GM23338 (cell line): ENCODE measurements at regions not wholly inside any gene's neighbourhood (a gene's known extent, or its start where the extent isn't known, plus 50 kb on each side); places are given as distances from the start of the nearest gene placed in this dataset.

ENCODE experiments used
- ATAC-seq: fragments of 200-7000 bp; cut with Tn5 transposase; 3 replicates; pipeline ENCODE4 v1.9.1; 2020
- DNase-seq: peaks from one replicate; pipeline ENCODE4 v3.0.0-alpha.2; 2015; ENCODE audit warnings: low spot score
- H2AFZ ChIP-seq: fragments of 200-600 bp; sonication (generic); 2 replicates; pipeline ENCODE4 v1.8.0; 2016; ENCODE audit warnings: antibody characterized with exemption, mild to moderate bottlenecking, moderate library complexity
- H3F3A ChIP-seq: fragments of 200-600 bp; sonication (generic); replicated peaks from 2 replicates; pipeline ENCODE4 v1.8.0; 2017; ENCODE audit warnings: antibody characterized with exemption, mixed run types, low read depth
- H3K27ac ChIP-seq: fragments of 200-600 bp; sonication (generic); 2 replicates; pipeline ENCODE4 v1.6.1; 2016; ENCODE audit warnings: low read depth
- H3K27me3 ChIP-seq: fragments of 200-600 bp; sonication (generic); 2 replicates; pipeline ENCODE4 v1.8.0; 2016; ENCODE audit warnings: mild to moderate bottlenecking, mixed run types, moderate library complexity; ENCODE audit not compliant: insufficient read depth
- H3K36me3 ChIP-seq: fragments of 200-600 bp; sonication (generic); 2 replicates; pipeline ENCODE4 v1.8.0; 2016; ENCODE audit warnings: mild to moderate bottlenecking; ENCODE audit not compliant: insufficient read depth
- H3K4me1 ChIP-seq: fragments of 200-600 bp; sonication (generic); 2 replicates; pipeline ENCODE4 v1.8.0; 2016; ENCODE audit warnings: mild to moderate bottlenecking, moderate library complexity; ENCODE audit not compliant: insufficient read depth
- H3K4me2 ChIP-seq: fragments of 200-600 bp; sonication (generic); 2 replicates; pipeline ENCODE4 v1.7.1; 2017; ENCODE audit warnings: mixed run types
- H3K4me3 ChIP-seq: fragments of 200-600 bp; sonication (generic); 2 replicates; pipeline ENCODE4 v1.6.1; 2016; ENCODE audit warnings: mixed run types
- H3K79me2 ChIP-seq: fragments of 200-600 bp; sonication (generic); replicated peaks from 2 replicates; pipeline ENCODE4 v1.8.0; 2017; ENCODE audit warnings: mild to moderate bottlenecking; ENCODE audit not compliant: insufficient read depth
- H3K9me2 ChIP-seq: fragments of 200-600 bp; sonication (generic); 2 replicates; pipeline ENCODE4 v1.8.0; 2017; ENCODE audit not compliant: insufficient read depth
- H4K20me1 ChIP-seq: fragments of 200-600 bp; sonication (generic); replicated peaks from 2 replicates; pipeline ENCODE4 v1.8.0; 2017; ENCODE audit warnings: mild to moderate bottlenecking; ENCODE audit not compliant: insufficient read depth
- H3K27ac Mint-ChIP-seq: 2 replicates; pipeline ENCODE4 v1.8.0; 2020; ENCODE audit warnings: inconsistent platforms, mild to moderate bottlenecking, moderate library complexity, mixed read lengths
- H3K27me3 Mint-ChIP-seq: 3 replicates; pipeline ENCODE4 v1.8.0; 2022; ENCODE audit warnings: low read depth, mild to moderate bottlenecking, moderate library complexity, mixed read lengths, inconsistent platforms; ENCODE audit not compliant: insufficient read depth, poor library complexity
- H3K36me3 Mint-ChIP-seq: 3 replicates; pipeline ENCODE4 v1.8.0; 2021; ENCODE audit warnings: low read depth, mild to moderate bottlenecking, inconsistent platforms, moderate library complexity, mixed read lengths
- H3K4me1 Mint-ChIP-seq: 3 replicates; pipeline ENCODE4 v1.8.0; 2020; ENCODE audit warnings: mild to moderate bottlenecking, inconsistent platforms, mixed read lengths
- H3K4me3 Mint-ChIP-seq: 3 replicates; pipeline ENCODE4 v1.8.0; 2021; ENCODE audit warnings: moderate library complexity, mild to moderate bottlenecking, inconsistent platforms, mixed read lengths
- H3K9me3 Mint-ChIP-seq: 3 replicates; pipeline ENCODE4 v1.8.0; 2020; ENCODE audit warnings: moderate library complexity, mild to moderate bottlenecking, inconsistent platforms, mixed read lengths
- CREB1 ChIP-seq: fragments of 250-450 bp; sonication (Bioruptor Pico); IDR thresholded peaks from 2 replicates; pipeline ENCODE4 v1.5.0; 2020; ENCODE audit warnings: low read depth, mild to moderate bottlenecking, moderate library complexity
- CTCF ChIP-seq, 2 experiments: fragments of 200-600 bp in 1 of 2; sonication (generic) in 1 of 2; conservative IDR thresholded peaks; 2 replicates each; pipeline versions ENCODE4 v1.5.1 to v1.6.1; 2016 to 2017; ENCODE audit warnings: antibody characterized with exemption in 2 of 2, low read depth in 2 of 2, mild to moderate bottlenecking in 2 of 2, moderate library complexity in 1 of 2
- EZH2 ChIP-seq: fragments of 200-600 bp; sonication (generic); IDR thresholded peaks from one replicate; pipeline ENCODE4 v1.8.0; 2017; ENCODE audit warnings: antibody characterized with exemption, mild to moderate bottlenecking, low read depth; ENCODE audit not compliant: unreplicated experiment
- NANOG ChIP-seq: IDR thresholded peaks from 2 replicates; pipeline ENCODE4 v1.6.1; 2016; ENCODE audit warnings: antibody characterized with exemption, borderline replicate concordance
- POLR2AphosphoS5 ChIP-seq: IDR thresholded peaks from 2 replicates; pipeline ENCODE4 v1.6.1; 2016; ENCODE audit warnings: antibody characterized with exemption, low read depth
- ZNF462 ChIP-seq: fragments of 250-450 bp; sonication (Bioruptor Pico); IDR thresholded peaks from 2 replicates; pipeline ENCODE4 v1.5.0; 2020; ENCODE audit warnings: mild to moderate bottlenecking, moderate library complexity

DNA sequence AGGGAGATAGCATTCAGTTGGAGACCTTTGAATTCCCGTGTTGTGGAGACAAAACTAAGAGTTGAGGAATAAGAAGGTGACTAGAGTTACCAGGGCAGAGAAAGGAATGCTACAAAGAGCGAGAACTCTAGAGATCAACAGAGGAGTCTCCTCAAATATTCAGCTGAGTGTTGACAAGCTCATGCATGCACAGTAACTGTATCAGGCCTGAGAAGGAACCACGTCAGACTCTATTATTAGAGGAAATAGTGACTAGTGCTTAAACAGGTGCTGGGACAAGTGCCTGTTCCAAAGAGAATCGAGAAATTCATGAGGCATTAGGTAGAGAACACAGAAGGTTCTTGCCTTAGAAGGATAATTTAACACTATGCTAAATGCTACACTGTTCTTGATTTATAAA lies 333.8 kb upstream of the CHORDC1 start (continued):
- TF ChIP-seq ZNF462 (CRISPR knock-in tag) = no peak
- TF ChIP-seq CTCF (conservative IDR thresholded peaks at IDR 0.05; ENCODE audit: low read depth in 2 of 2) = no peak
- no peak for TF ChIP-seq NANOG

GRCh38 chr11:90556026-90556425 lies 333.2 kb upstream of the CHORDC1 start:
- DNase-seq (no peak), ATAC-seq (no peak)
- H3K4me2 ChIP-seq = no peak overlapping the region
- no peaks in the 10 kb centered on the region for H3K4me1 Mint-ChIP-seq
- no peak overlapping the region for H3K27ac Mint-ChIP-seq
- no peak overlapping the region for H3K27ac ChIP-seq
- H3K9me3 Mint-ChIP-seq = no peaks in the 10 kb centered on the region
- H3K36me3 Mint-ChIP-seq = no peaks in the 10 kb centered on the region
- H3K9me2 ChIP-seq = no peaks in the 10 kb centered on the region
- H3K4me3 ChIP-seq = no peak overlapping the region
- no peaks in the 10 kb centered on the region for H3K27me3 ChIP-seq
- no peaks in the 10 kb centered on the region for H3K79me2 ChIP-seq
- H3K36me3 ChIP-seq = no peaks in the 10 kb centered on the region
- no peak overlapping the region for H3K4me3 Mint-ChIP-seq
- H2AFZ ChIP-seq = no peak overlapping the region
- peaks cover 2% of the 10 kb centered on the region for H3K27me3 Mint-ChIP-seq
- H3K4me1 ChIP-seq = no peaks in the 10 kb centered on the region
- H4K20me1 ChIP-seq = no peaks in the 10 kb centered on the region
- H3F3A ChIP-seq = no peaks in the 10 kb centered on the region
- TF ChIP-seq EZH2 (no peak), ZNF462 (CRISPR knock-in tag) (no peak), POLR2AphosphoS5 (no peak), CREB1 (no peak)
